K562 (cell line): ENCODE measurements at regions not wholly inside any gene's neighbourhood (a gene's known extent, or its start where the extent isn't known, plus 50 kb on each side); places are given as distances from the start of the nearest gene placed in this dataset.

ENCODE experiments used
- ARNT ChIP-seq, 2 experiments: fragments of 450-650 bp; IDR thresholded peaks; 2 replicates each; pipeline ENCODE4 v1.6.1; 2016; ENCODE audit warnings: mild to moderate bottlenecking in 1 of 2
- BACH1 ChIP-seq: fragments of 200-800 bp; sonication (Bioruptor generic); IDR thresholded peaks from 2 replicates; pipeline ENCODE4 v1.6.1; 2016; ENCODE audit warnings: missing genetic modification characterization, missing compliant biosample characterization
- CBX3 ChIP-seq, 2 experiments: IDR thresholded peaks; 1 replicate in 1 of 2; 2 replicates in 1 of 2; pipeline ENCODE4 v1.6.1; 2012; ENCODE audit warnings: inconsistent platforms in 2 of 2, low read length in 2 of 2, borderline replicate concordance in 1 of 2, control low read depth in 1 of 2
- HMBOX1 ChIP-seq: sonication (generic); IDR thresholded peaks from 2 replicates; pipeline ENCODE4 v1.6.1; 2016
- MECOM ChIP-seq: fragments of 250-450 bp; sonication (Bioruptor Pico); IDR thresholded peaks from 2 replicates; pipeline ENCODE4 v1.8.0; 2022; ENCODE audit warnings: inconsistent platforms
- MYNN ChIP-seq, 2 experiments: sonication (generic); formaldehyde crosslinking in 1 of 2; IDR thresholded peaks; 2 replicates each; pipeline versions ENCODE4 v1.5.0 to v1.6.1; 2016 to 2020; ENCODE audit warnings: antibody characterized with exemption in 1 of 2, missing genetic modification reagents in 1 of 2
- NKRF ChIP-seq: fragments of 450-650 bp; IDR thresholded peaks from 2 replicates; pipeline ENCODE4 v1.6.1; 2016; ENCODE audit warnings: borderline replicate concordance
- POLR3G ChIP-seq: IDR thresholded peaks from 2 replicates; pipeline ENCODE4 v1.6.1; 2011; ENCODE audit not compliant: insufficient read length, insufficient replicate concordance; ENCODE audit errors: extremely low read depth
- SLC30A9 ChIP-seq: fragments of 250-450 bp; sonication (Bioruptor Pico); IDR thresholded peaks from 2 replicates; pipeline ENCODE4 v1.8.0; 2022; ENCODE audit warnings: mild to moderate bottlenecking, moderate library complexity
- SMAD3 ChIP-seq: fragments of 450-650 bp; formaldehyde crosslinking; conservative IDR thresholded peaks from 2 replicates; pipeline ENCODE4 v1.4.0; 2020; ENCODE audit warnings: mild to moderate bottlenecking
- SMAD4 ChIP-seq: fragments of 250-450 bp; sonication (Bioruptor Pico); conservative IDR thresholded peaks from 2 replicates; pipeline ENCODE4 v1.8.0; 2021; ENCODE audit warnings: inconsistent platforms, mild to moderate bottlenecking, moderate library complexity
- SP1 ChIP-seq: sonication (generic); formaldehyde crosslinking; IDR thresholded peaks from 2 replicates; pipeline ENCODE4 v1.8.1; 2022; ENCODE audit warnings: mild to moderate bottlenecking, missing genetic modification reagents
- SPI1 ChIP-seq: IDR thresholded peaks from 2 replicates; pipeline ENCODE4 v1.6.1; 2011; ENCODE audit warnings: low read depth, low read length, control low read depth, borderline replicate concordance
- TCF7L2 ChIP-seq: fragments of 150-350 bp; IDR thresholded peaks from 2 replicates; pipeline ENCODE4 v1.6.1; 2016; ENCODE audit warnings: low read depth, mild to moderate bottlenecking, low read length, moderate library complexity
- THRAP3 ChIP-seq: fragments of 450-650 bp; IDR thresholded peaks from 2 replicates; pipeline ENCODE4 v1.6.1; 2016; ENCODE audit warnings: mild to moderate bottlenecking, inconsistent platforms, borderline replicate concordance
- TRIM24 ChIP-seq, 2 experiments: fragments of 450-650 bp; IDR thresholded peaks; 2 replicates each; pipeline ENCODE4 v1.6.1; 2016
- USF1 ChIP-seq: sonication (generic); formaldehyde crosslinking; IDR thresholded peaks from 2 replicates; pipeline ENCODE4 v1.9.0; 2022; ENCODE audit warnings: mild to moderate bottlenecking, missing genetic modification reagents
- ZBTB12 ChIP-seq: fragments of 250-450 bp; sonication (Bioruptor Pico); IDR thresholded peaks from 2 replicates; pipeline ENCODE4 v1.4.0; 2020
- ZNF316 ChIP-seq: fragments of 450-650 bp; IDR thresholded peaks from 2 replicates; pipeline ENCODE4 v1.6.1; 2016
- ZSCAN29 ChIP-seq: fragments of 450-650 bp; IDR thresholded peaks from 2 replicates; pipeline ENCODE4 v1.6.1; 2017
- TF ChIP-seq, protein P1 (sequence below): sonication (generic); formaldehyde crosslinking; IDR thresholded peaks from 2 replicates; pipeline ENCODE4 v1.9.0; 2022; ENCODE audit warnings: mild to moderate bottlenecking, missing genetic modification reagents

GRCh38 chr4:138910914-138911336 lies 104.7 kb upstream of the NOCT start (continued):
- peak; percentile 65; the same call in 1 of the 2 replicates for TF ChIP-seq MYNN (IDR thresholded peaks at IDR 0.05)
- TF ChIP-seq MYNN (CRISPR knock-in tag; IDR thresholded peaks at IDR 0.05) = no peak
- peak; percentile 67 to 74; a peak in 3 of 4 replicates for TF ChIP-seq ARNT (IDR thresholded peaks at IDR 0.05)
- TF ChIP-seq, protein P1, sequence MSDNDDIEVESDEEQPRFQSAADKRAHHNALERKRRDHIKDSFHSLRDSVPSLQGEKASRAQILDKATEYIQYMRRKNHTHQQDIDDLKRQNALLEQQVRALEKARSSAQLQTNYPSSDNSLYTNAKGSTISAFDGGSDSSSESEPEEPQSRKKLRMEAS (CRISPR knock-in tag) = peak; percentile 70
- TF ChIP-seq ZSCAN29 = 0 out of 2 replicates have a peak, but pooled peaks have one; percentile 12
- TF ChIP-seq MECOM (CRISPR knock-in tag) = peak; percentile 78; the same call in 1 of the 2 replicates
- no peak for TF ChIP-seq NKRF
- peak in 1 of 2 experiments; percentile 69; a peak in 1 of 3 replicates for TF ChIP-seq CBX3 (IDR thresholded peaks at IDR 0.05; ENCODE audit: borderline replicate concordance in 1 of 2, low read length in 2 of 2)
- TF ChIP-seq USF1 (CRISPR knock-in tag) = no peak
- TF ChIP-seq HMBOX1 = peak; percentile 89
- TF ChIP-seq THRAP3 = no peak
- TF ChIP-seq SP1 (CRISPR knock-in tag) = 0 out of 2 replicates have a peak, but pooled peaks have one; percentile 50
- TF ChIP-seq BACH1 = 0 out of 2 replicates have a peak, but pooled peaks have one; percentile 31
- no peak for TF ChIP-seq POLR3G
- no peak for TF ChIP-seq SMAD3 (CRISPR knock-in tag)
- TF ChIP-seq TCF7L2 = no peak
- TF ChIP-seq SMAD4 (CRISPR knock-in tag) = peak; percentile 90
- no peak for TF ChIP-seq ZBTB12
- TF ChIP-seq TRIM24 (IDR thresholded peaks at IDR 0.05) = peak; percentile 85 to 93
- peak; percentile 81 for TF ChIP-seq SPI1
- TF ChIP-seq ZNF316 = peak; percentile 89
- no peak for TF ChIP-seq SLC30A9 (CRISPR knock-in tag)
